Keratinocyte (primary cell): ENCODE measurements at regions not wholly inside any gene's neighbourhood (a gene's known extent, or its start where the extent isn't known, plus 50 kb on each side); places are given as distances from the start of the nearest gene placed in this dataset.

Source experiments
- DNase-seq: peaks from one replicate; pipeline ENCODE4 v3.0.0-alpha.2; 2011; ENCODE audit warnings: low read depth, missing footprints, low spot score
- FAIRE-seq: peaks from 2 replicates; lab custom pipeline; 2011; peaks lifted over from hg19 to GRCh38; lab: Jason Lieb, UNC
- H2AFZ ChIP-seq: 2 replicates; pipeline ENCODE4 v1.6.0; 2012; ENCODE audit warnings: low read length, control low read depth, inconsistent platforms; ENCODE audit not compliant: control insufficient read depth
- H3K27ac ChIP-seq: 2 replicates; pipeline ENCODE4 v1.5.1; 2011; ENCODE audit warnings: low read length; ENCODE audit not compliant: control insufficient read depth, insufficient read depth
- H3K27me3 ChIP-seq: 3 replicates; pipeline ENCODE4 v1.6.0; 2011; ENCODE audit warnings: low read length; ENCODE audit not compliant: control insufficient read depth, insufficient read depth; ENCODE audit errors: extremely low read depth
- H3K36me3 ChIP-seq, 2 experiments: 2 replicates in 1 of 2; 3 replicates in 1 of 2; pipeline ENCODE4 v1.5.1; 2011; ENCODE audit warnings: low read length in 2 of 2, mild to moderate bottlenecking in 1 of 2; ENCODE audit not compliant: control insufficient read depth in 2 of 2, insufficient read depth in 2 of 2; ENCODE audit errors: extremely low read depth in 1 of 2
- H3K4me1 ChIP-seq: 3 replicates; pipeline ENCODE4 v1.5.1; 2011; ENCODE audit warnings: low read length; ENCODE audit not compliant: control insufficient read depth, insufficient read depth; ENCODE audit errors: extremely low read depth
- H3K4me2 ChIP-seq: 3 replicates; pipeline ENCODE4 v1.6.0; 2011; ENCODE audit warnings: low read depth, low read length; ENCODE audit not compliant: control insufficient read depth, insufficient read depth; ENCODE audit errors: extremely low read depth
- H3K4me3 ChIP-seq, 3 experiments: fragments of 200-600 bp in 1 of 3; sonication (generic) in 1 of 3; 2 replicates in 2 of 3; 3 replicates in 1 of 3; pipeline ENCODE4 v1.5.1; 2011 to 2016; ENCODE audit warnings: low read length in 3 of 3, mild to moderate bottlenecking in 3 of 3, control low read depth in 2 of 3, inconsistent platforms in 1 of 3, low read depth in 1 of 3, mixed read lengths in 1 of 3, mixed run types in 1 of 3, moderate library complexity in 1 of 3; ENCODE audit not compliant: control insufficient read depth in 2 of 3, insufficient read depth in 2 of 3; ENCODE audit errors: extremely low read depth in 1 of 3
- H3K79me2 ChIP-seq: 2 replicates; pipeline ENCODE4 v1.6.0; 2012; ENCODE audit warnings: low read length; ENCODE audit not compliant: control insufficient read depth, insufficient read depth
- H3K9ac ChIP-seq: 3 replicates; pipeline ENCODE4 v1.6.0; 2011; ENCODE audit warnings: low read length; ENCODE audit not compliant: control insufficient read depth, insufficient read depth; ENCODE audit errors: extremely low read depth
- H3K9me1 ChIP-seq: 3 replicates; pipeline ENCODE4 v1.6.0; 2011; ENCODE audit warnings: low read length; ENCODE audit not compliant: control insufficient read depth, insufficient read depth; ENCODE audit errors: extremely low read depth
- H3K9me3 ChIP-seq: 2 replicates; pipeline ENCODE4 v1.5.1; 2012; ENCODE audit warnings: low read depth, low read length; ENCODE audit not compliant: control insufficient read depth
- H4K20me1 ChIP-seq: 3 replicates; pipeline ENCODE4 v1.6.0; 2011; ENCODE audit warnings: low read length; ENCODE audit not compliant: control insufficient read depth, insufficient read depth; ENCODE audit errors: extremely low read depth
- EZH2 ChIP-seq: IDR thresholded peaks from one replicate; pipeline ENCODE4 v1.6.1; 2012; ENCODE audit warnings: inconsistent platforms, mild to moderate bottlenecking, low read length, moderate library complexity
- dilution Hi-C: fragments of 300-500 bp; cut with MboI; formaldehyde crosslinking; loops from one replicate; pipeline ENCODE4 v1.7.0; 2020; ENCODE audit warnings: low sequenced_read_pairs; ENCODE audit not compliant: extremely low pct_ligation_motif_present
- TF ChIP-seq, protein P1 (sequence below), 3 experiments: IDR thresholded peaks in 1 of 3; conservative IDR thresholded peaks in 1 of 3; optimal IDR thresholded peaks in 1 of 3; 2 replicates in 2 of 3; 3 replicates in 1 of 3; pipeline versions ENCODE3 to v1.5.1; 2011; ENCODE audit warnings: low read length in 3 of 3, mild to moderate bottlenecking in 3 of 3, moderate library complexity in 2 of 3, control low read depth in 1 of 3, inconsistent platforms in 1 of 3; ENCODE audit not compliant: insufficient read depth in 2 of 3; ENCODE audit errors: extremely low read depth in 1 of 3

DNA sequence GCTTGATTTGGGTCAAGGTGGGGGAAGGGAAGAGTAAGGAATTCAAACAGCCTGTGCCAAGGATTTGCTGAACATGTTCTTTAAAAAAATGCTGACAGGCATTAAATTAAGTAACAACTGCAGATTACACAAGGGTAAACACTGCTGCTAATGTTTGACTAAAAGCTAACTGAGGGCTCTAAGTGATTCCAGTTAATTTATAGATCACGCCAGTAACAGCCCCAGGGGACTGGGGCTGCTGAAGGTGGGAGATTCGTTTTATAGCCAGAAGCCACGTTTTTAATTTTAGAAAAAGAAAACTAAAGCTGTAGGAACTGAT lies 321.7 kb downstream of the DLEU7 start:
- H3K4me2 ChIP-seq, result no peak overlapping the region
- no peak for DNase-seq
- H3K27ac ChIP-seq, result no peak overlapping the region
- no peak overlapping the region for H3K9ac ChIP-seq
- H3K4me1 ChIP-seq, result no peaks in the 10 kb centered on the region
- TF ChIP-seq EZH2, result no peak
- TF ChIP-seq, protein P1, sequence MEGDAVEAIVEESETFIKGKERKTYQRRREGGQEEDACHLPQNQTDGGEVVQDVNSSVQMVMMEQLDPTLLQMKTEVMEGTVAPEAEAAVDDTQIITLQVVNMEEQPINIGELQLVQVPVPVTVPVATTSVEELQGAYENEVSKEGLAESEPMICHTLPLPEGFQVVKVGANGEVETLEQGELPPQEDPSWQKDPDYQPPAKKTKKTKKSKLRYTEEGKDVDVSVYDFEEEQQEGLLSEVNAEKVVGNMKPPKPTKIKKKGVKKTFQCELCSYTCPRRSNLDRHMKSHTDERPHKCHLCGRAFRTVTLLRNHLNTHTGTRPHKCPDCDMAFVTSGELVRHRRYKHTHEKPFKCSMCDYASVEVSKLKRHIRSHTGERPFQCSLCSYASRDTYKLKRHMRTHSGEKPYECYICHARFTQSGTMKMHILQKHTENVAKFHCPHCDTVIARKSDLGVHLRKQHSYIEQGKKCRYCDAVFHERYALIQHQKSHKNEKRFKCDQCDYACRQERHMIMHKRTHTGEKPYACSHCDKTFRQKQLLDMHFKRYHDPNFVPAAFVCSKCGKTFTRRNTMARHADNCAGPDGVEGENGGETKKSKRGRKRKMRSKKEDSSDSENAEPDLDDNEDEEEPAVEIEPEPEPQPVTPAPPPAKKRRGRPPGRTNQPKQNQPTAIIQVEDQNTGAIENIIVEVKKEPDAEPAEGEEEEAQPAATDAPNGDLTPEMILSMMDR (optimal IDR thresholded peaks at IDR 0.05 in 1 of 3, IDR thresholded peaks at IDR 0.05 in 1 of 3, conservative IDR thresholded peaks at IDR 0.05 in 1 of 3; ENCODE audit: extremely low read depth in 1 of 3, insufficient read depth in 2 of 3, low read length in 3 of 3), result no peak
- no peak overlapping the region for H2AFZ ChIP-seq
- H3K36me3 ChIP-seq, result no peaks in the 10 kb centered on the region
- H3K9me1 ChIP-seq, result no peaks in the 10 kb centered on the region
- FAIRE-seq, result no peak
- dilution Hi-C loops, result no loop called here
- no peaks in the 10 kb centered on the region for H3K79me2 ChIP-seq
- H3K4me3 ChIP-seq, result no peak overlapping the region
- no peaks in the 10 kb centered on the region for H3K27me3 ChIP-seq
- H3K9me3 ChIP-seq, result no peaks in the 10 kb centered on the region
- H4K20me1 ChIP-seq, result no peaks in the 10 kb centered on the region

DNA sequence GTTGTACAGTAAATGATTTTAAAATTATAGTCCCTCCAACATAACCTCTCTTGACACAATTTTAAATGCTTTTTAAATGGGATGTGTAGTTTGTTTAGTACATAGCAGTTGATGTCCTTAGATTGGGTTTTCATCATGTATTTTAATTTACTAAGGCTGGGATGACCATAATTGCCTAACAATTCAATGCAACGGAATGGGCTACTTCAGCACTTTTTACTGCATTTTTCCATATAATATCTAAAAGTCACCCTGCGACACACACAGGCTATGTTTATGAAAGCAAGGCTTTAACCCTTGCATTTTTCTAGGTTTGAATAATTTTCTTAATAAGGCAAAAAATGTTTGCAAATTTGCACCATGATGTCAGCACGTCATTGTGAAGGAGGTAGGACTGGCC lies 321.0 kb downstream of the DLEU7 start:
- no peak overlapping the region for H3K9ac ChIP-seq
- dilution Hi-C loops, result no loop called here
- H3K9me1 ChIP-seq, result no peaks in the 10 kb centered on the region
- H4K20me1 ChIP-seq, result no peaks in the 10 kb centered on the region
- no peak overlapping the region for H3K4me3 ChIP-seq
- H3K79me2 ChIP-seq, result no peaks in the 10 kb centered on the region
- no peak for TF ChIP-seq EZH2
- TF ChIP-seq, protein P1 (optimal IDR thresholded peaks at IDR 0.05 in 1 of 3, IDR thresholded peaks at IDR 0.05 in 1 of 3, conservative IDR thresholded peaks at IDR 0.05 in 1 of 3; ENCODE audit: extremely low read depth in 1 of 3, insufficient read depth in 2 of 3, low read length in 3 of 3), result no peak
- no peak overlapping the region for H3K27ac ChIP-seq
- DNase-seq (no peak), FAIRE-seq (no peak)
- no peaks in the 10 kb centered on the region for H3K27me3 ChIP-seq
- no peak overlapping the region for H2AFZ ChIP-seq
- no peaks in the 10 kb centered on the region for H3K9me3 ChIP-seq
- no peaks in the 10 kb centered on the region for H3K36me3 ChIP-seq
- no peak overlapping the region for H3K4me2 ChIP-seq
- no peaks in the 10 kb centered on the region for H3K4me1 ChIP-seq
